Sigmoid colon (tissue), 6 donors: ENCODE measurements at regions not wholly inside any gene's neighbourhood (a gene's known extent, or its start where the extent isn't known, plus 50 kb on each side); places are given as distances from the start of the nearest gene placed in this dataset.

Source experiments
- DNase-seq: peaks from one replicate; pipeline ENCODE4 v3.0.0-alpha.2; 2019
- H3K27ac ChIP-seq, 4 donors: fragments of 200-600 bp; sonication (generic); one replicate each; pipeline ENCODE4 v1.5.1; 2016 to 2019; ENCODE audit warnings: mild to moderate bottlenecking in 1 of 4
- H3K27me3 ChIP-seq, 3 donors: fragments of 200-600 bp; sonication (generic); one replicate each; pipeline ENCODE4 v1.5.1; 2019; ENCODE audit warnings: mild to moderate bottlenecking in 1 of 3
- H3K36me3 ChIP-seq, 4 donors: fragments of 200-600 bp; sonication (generic); one replicate each; pipeline ENCODE4 v1.5.1; 2016 to 2019
- H3K4me1 ChIP-seq, 4 donors: fragments of 200-600 bp; sonication (generic); one replicate each; pipeline ENCODE4 v1.5.1; 2017 to 2019
- H3K4me3 ChIP-seq, 4 donors: fragments of 200-600 bp; sonication (generic); one replicate each; pipeline ENCODE4 v1.5.1; 2017 to 2019; ENCODE audit warnings: mild to moderate bottlenecking in 2 of 4, moderate library complexity in 1 of 4
- H3K9me3 ChIP-seq, 4 donors: fragments of 200-600 bp in 3 of 4; sonication (generic) in 3 of 4; one replicate each; pipeline versions ENCODE4 v1.5.1 to v1.6.1; 2013 to 2019
- CTCF ChIP-seq, 4 experiments: fragments of 450-650 bp in 3 of 4; fragments of 200-600 bp in 1 of 4; IDR thresholded peaks; one replicate each; pipeline ENCODE4 v1.5.1; 2016 to 2019; ENCODE audit warnings: antibody characterized with exemption in 4 of 4, mild to moderate bottlenecking in 3 of 4, moderate library complexity in 2 of 4
- EP300 ChIP-seq, 4 donors: sonication (generic); formaldehyde crosslinking; IDR thresholded peaks; one replicate each; pipeline ENCODE4 v1.6.1; 2017; ENCODE audit warnings: antibody characterized with exemption in 4 of 4
- POLR2A ChIP-seq, 2 donors: fragments of 450-650 bp; IDR thresholded peaks; one replicate each; pipeline ENCODE4 v1.6.1; 2016; ENCODE audit warnings: antibody characterized with exemption in 2 of 2, mild to moderate bottlenecking in 2 of 2, moderate library complexity in 2 of 2
- POLR2AphosphoS5 ChIP-seq, 4 donors: sonication (generic); formaldehyde crosslinking; IDR thresholded peaks; one replicate each; pipeline ENCODE4 v1.6.1; 2017; ENCODE audit warnings: antibody characterized with exemption in 4 of 4
- WGBS, 2 donors: extraction: QIAGEN DNeasy Blood & Tissue Kit; methylation state at CpG; one replicate each; pipeline ENCODE4 v1.1.7; 2013; 5-methylcytosine and 5-hydroxymethylcytosine counted together
- intact Hi-C: fragments of 100-400 bp; cut with DNase I; formaldehyde crosslinking; loops from one replicate; pipeline ENCODE4 v1.15.1; 2023
- donor health status: healthy with polysubstance abuse.
- donor health status: healthy.

GRCh38 chr6:80454661-80455365 is 348.3 kb downstream of the BCKDHB start:
- H3K4me3 ChIP-seq, result no peak overlapping the region
- no peaks in the 10 kb centered on the region for H3K36me3 ChIP-seq
- H3K9me3 ChIP-seq, result no peaks in the 10 kb centered on the region
- intact Hi-C loops, result loop anchor here (5.0 kb wide), 1 partner anchor 238 kb away; no protein-coding TSS in a partner anchor
- TF ChIP-seq EP300 (IDR thresholded peaks at IDR 0.05), result no peak
- no peak for TF ChIP-seq POLR2A (IDR thresholded peaks at IDR 0.05)
- TF ChIP-seq CTCF (IDR thresholded peaks at IDR 0.05), result no peak
- TF ChIP-seq POLR2AphosphoS5 (IDR thresholded peaks at IDR 0.05), result no peak
- no peaks in the 10 kb centered on the region for H3K27me3 ChIP-seq
- H3K27ac ChIP-seq, result no peak overlapping the region
- WGBS, 2 donors, result 89 to 90% methylated on average over 4 of the region's 4 CpGs
- DNase-seq, result no peak
- H3K4me1 ChIP-seq, result peaks cover 0 to 17% (median 13%) of the 10 kb centered on the region in 4 donors

- Histone ChIP-seq H3K4me3 (no peak overlapping the region), H3K9me3 (no peaks in the 10 kb centered on the region), H3K4me1 (peaks cover 0 to 17% (median 13%) of the 10 kb centered on the region in 4 donors), H3K27ac (no peak overlapping the region), H3K27me3 (no peaks in the 10 kb centered on the region), H3K36me3 (no peaks in the 10 kb centered on the region)
- TF ChIP-seq EP300 (IDR thresholded peaks at IDR 0.05) (no peak), CTCF (IDR thresholded peaks at IDR 0.05) (no peak), POLR2A (IDR thresholded peaks at IDR 0.05) (no peak), POLR2AphosphoS5 (IDR thresholded peaks at IDR 0.05) (no peak)
- 66 to 69% methylated on average over 1 of the region's 1 CpG for WGBS, 2 donors
- DNase-seq, result no peak
- intact Hi-C loops, result no loop called here
Observed at GRCh38 chr6:80454197-80454596, 347.7 kb downstream of the BCKDHB start.

- no peak for TF ChIP-seq EP300 (IDR thresholded peaks at IDR 0.05)
- no peak for TF ChIP-seq POLR2AphosphoS5 (IDR thresholded peaks at IDR 0.05)
- TF ChIP-seq CTCF (IDR thresholded peaks at IDR 0.05), result no peak
- TF ChIP-seq POLR2A (IDR thresholded peaks at IDR 0.05), result no peak
- intact Hi-C loops, result no loop called here
- WGBS, 2 donors, result 34 to 78% methylated on average over 1 of the region's 1 CpG
- no peak for DNase-seq
- H3K36me3 ChIP-seq, result no peaks in the 10 kb centered on the region
- no peaks in the 10 kb centered on the region for H3K4me1 ChIP-seq
- H3K27me3 ChIP-seq, result no peaks in the 10 kb centered on the region
- no peak overlapping the region for H3K4me3 ChIP-seq
- H3K9me3 ChIP-seq, result no peaks in the 10 kb centered on the region
- H3K27ac ChIP-seq, result no peak overlapping the region
Observed at GRCh38 chr6:80449726-80450125, 343.3 kb downstream of the BCKDHB start.

- TF ChIP-seq EP300 (IDR thresholded peaks at IDR 0.05) (no peak), POLR2AphosphoS5 (IDR thresholded peaks at IDR 0.05) (no peak), POLR2A (IDR thresholded peaks at IDR 0.05) (no peak), CTCF (IDR thresholded peaks at IDR 0.05) (no peak)
- intact Hi-C loops, result no loop called here
- Histone ChIP-seq H3K36me3 (no peaks in the 10 kb centered on the region), H3K27me3 (no peaks in the 10 kb centered on the region), H3K27ac (no peak overlapping the region), H3K4me1 (no peaks in the 10 kb centered on the region), H3K4me3 (no peak overlapping the region), H3K9me3 (no peaks in the 10 kb centered on the region)
- 90 to 94% methylated on average over 5 of the region's 5 CpGs for WGBS, 2 donors
- DNase-seq, result no peak
Observed at GRCh38 chr6:80446454-80447045, 340.1 kb downstream of the BCKDHB start.
